Activated CD8-positive, alpha-beta memory T cell treated with anti-CD3 and anti-CD28 coated beads, Interleukin-2, amount 10 ng/mL, durations not matched to agents 7 days and 5 days (primary cell): ENCODE measurements at regions not wholly inside any gene's neighbourhood (a gene's known extent, or its start where the extent isn't known, plus 50 kb on each side); places are given as distances from the start of the nearest gene placed in this dataset.

Experiments
- ATAC-seq: fragments of 150-1000 bp; cut with Tn5 transposase; one replicate; pipeline ENCODE4 v1.10.0; 2021; ENCODE audit warnings: moderate library complexity
- CTCF ChIA-PET: fragments of 350-600 bp; sonication (Branson Sonifier 250); formaldehyde crosslinking; loops from one replicate; lab custom pipeline; 2021; ENCODE audit warnings: antibody characterized with exemption; lab: Charles Lee
- DNase-seq: peaks from one replicate; pipeline ENCODE4 v3.0.0-alpha.2; 2020
- H3K27ac Mint-ChIP-seq: one replicate; pipeline ENCODE4 v1.8.0; 2021; ENCODE audit warnings: mild to moderate bottlenecking, mixed read lengths
- H3K27me3 Mint-ChIP-seq: one replicate; pipeline ENCODE4 v1.8.0; 2021; ENCODE audit warnings: mixed read lengths
- H3K36me3 Mint-ChIP-seq: one replicate; pipeline ENCODE4 v1.8.0; 2021; ENCODE audit warnings: mild to moderate bottlenecking, mixed read lengths
- H3K4me1 Mint-ChIP-seq: one replicate; pipeline ENCODE4 v1.8.0; 2021; ENCODE audit warnings: mixed read lengths
- H3K4me3 Mint-ChIP-seq: one replicate; pipeline ENCODE4 v1.8.0; 2021; ENCODE audit warnings: mild to moderate bottlenecking, moderate library complexity, mixed read lengths
- H3K9me3 Mint-ChIP-seq: one replicate; pipeline ENCODE4 v1.8.0; 2022; ENCODE audit warnings: low read depth, mixed read lengths

GRCh38 chr6:165984729-165985275, 182.8 kb downstream of the TBXT start:
- Mint-ChIP-seq H3K36me3 (no peaks in the 10 kb centered on the region), H3K27me3 (peaks cover 66% of the 10 kb centered on the region)
- CTCF ChIA-PET, result interaction anchor here (1.4 kb wide), 1 partner anchor 121 kb away, joined by 4 read pairs; no protein-coding TSS in a partner anchor

GRCh38 chr6:165983112-165984072, 184.3 kb downstream of the TBXT start:
- peaks cover 54% of the 10 kb centered on the region for H3K27me3 Mint-ChIP-seq
- CTCF ChIA-PET, result interaction anchor here (1.4 kb wide), 1 partner anchor 123 kb away, joined by 4 read pairs; no protein-coding TSS in a partner anchor
- H3K4me3 Mint-ChIP-seq, result no peak overlapping the region
- H3K36me3 Mint-ChIP-seq, result no peaks in the 10 kb centered on the region
- peaks cover 3% of the 10 kb centered on the region for H3K4me1 Mint-ChIP-seq
- ATAC-seq (no peak), DNase-seq (no peak)
- H3K27ac Mint-ChIP-seq, result no peak overlapping the region
- no peaks in the 10 kb centered on the region for H3K9me3 Mint-ChIP-seq

More at GRCh38 chr6:165984729-165985275, 182.8 kb downstream of the TBXT start:
- H3K9me3 Mint-ChIP-seq, result no peaks in the 10 kb centered on the region
- ATAC-seq, result no peak
- no peak for DNase-seq
- no peak overlapping the region for H3K4me3 Mint-ChIP-seq
- H3K27ac Mint-ChIP-seq, result no peak overlapping the region
- peaks cover 3% of the 10 kb centered on the region for H3K4me1 Mint-ChIP-seq

DNA sequence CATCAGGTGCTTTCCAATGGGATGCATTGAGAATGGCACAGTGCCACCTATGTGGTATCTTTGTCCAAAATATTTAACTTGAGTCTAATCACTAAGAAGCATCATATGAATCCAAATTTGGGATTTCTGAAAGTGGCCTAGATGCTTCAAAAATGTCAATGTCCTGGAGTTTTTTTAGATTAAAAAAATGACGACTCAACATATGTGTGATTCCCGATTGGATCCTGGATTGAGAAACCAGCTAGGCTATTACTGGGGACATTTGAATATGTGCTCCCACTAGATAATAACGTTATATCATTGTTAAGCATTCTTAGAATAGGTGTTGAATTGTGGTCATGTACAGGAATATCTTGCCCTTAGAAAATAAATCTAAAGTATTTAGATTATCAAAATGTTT, 189.2 kb downstream of the TBXT start:
- no peak overlapping the region for H3K4me3 Mint-ChIP-seq
- CTCF ChIA-PET, result no interaction called here
- no peaks in the 10 kb centered on the region for H3K36me3 Mint-ChIP-seq
- H3K9me3 Mint-ChIP-seq, result no peaks in the 10 kb centered on the region
- peaks cover 19% of the 10 kb centered on the region for H3K27me3 Mint-ChIP-seq
- H3K27ac Mint-ChIP-seq, result no peak overlapping the region
- DNase-seq (no peak), ATAC-seq (no peak)
- no peaks in the 10 kb centered on the region for H3K4me1 Mint-ChIP-seq

DNA sequence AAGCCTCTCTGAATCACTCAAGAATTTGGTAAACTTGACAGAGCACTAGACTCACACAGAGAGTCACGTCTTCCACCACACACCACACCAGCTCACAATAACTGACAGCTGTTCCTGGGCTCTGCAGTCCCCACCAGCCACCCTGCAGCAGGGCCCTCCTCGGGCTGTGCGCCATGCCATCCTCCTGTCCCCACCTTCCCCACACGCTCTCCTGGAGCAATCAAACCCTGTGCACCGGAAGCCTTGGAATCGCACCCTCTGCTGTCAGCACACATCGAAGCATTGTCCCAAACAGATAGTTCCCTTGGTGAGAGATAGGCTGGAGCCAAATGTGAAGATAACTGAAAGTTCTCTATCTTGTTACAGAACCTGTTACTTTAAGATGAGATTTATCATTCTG, 191.0 kb downstream of the TBXT start:
- Mint-ChIP-seq H3K36me3 (no peaks in the 10 kb centered on the region), H3K9me3 (no peaks in the 10 kb centered on the region), H3K27ac (no peak overlapping the region), H3K27me3 (peaks cover 12% of the 10 kb centered on the region), H3K4me3 (no peak overlapping the region), H3K4me1 (no peaks in the 10 kb centered on the region)
- ATAC-seq, result no peak
- no peak for DNase-seq
- CTCF ChIA-PET, result no interaction called here

DNA sequence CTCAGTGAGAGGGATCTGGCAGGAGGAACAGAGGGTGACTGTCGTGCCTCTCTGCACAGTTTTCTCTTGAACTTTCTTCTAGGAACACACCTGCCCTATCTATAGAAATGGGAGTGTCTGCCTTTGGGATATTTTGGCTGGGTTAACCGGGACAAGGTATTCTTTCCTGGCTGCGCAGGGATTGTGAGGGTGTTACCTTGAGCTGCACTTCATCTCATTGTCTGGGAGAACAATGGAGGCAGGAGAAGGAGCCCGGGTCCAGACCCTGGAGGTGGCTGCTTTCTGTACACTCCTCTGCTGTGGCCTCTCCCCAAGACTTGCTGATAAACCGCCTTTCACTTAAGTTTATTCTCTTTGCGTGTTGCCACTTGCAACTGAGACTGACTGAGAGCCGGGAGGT, 192.8 kb downstream of the TBXT start:
- H3K27ac Mint-ChIP-seq, result no peak overlapping the region
- H3K4me3 Mint-ChIP-seq, result no peak overlapping the region
- no peaks in the 10 kb centered on the region for H3K4me1 Mint-ChIP-seq
- no peaks in the 10 kb centered on the region for H3K27me3 Mint-ChIP-seq
- no peaks in the 10 kb centered on the region for H3K36me3 Mint-ChIP-seq
- no peak for DNase-seq
- H3K9me3 Mint-ChIP-seq, result no peaks in the 10 kb centered on the region
- ATAC-seq, result no peak
- CTCF ChIA-PET, result no interaction called here

DNA sequence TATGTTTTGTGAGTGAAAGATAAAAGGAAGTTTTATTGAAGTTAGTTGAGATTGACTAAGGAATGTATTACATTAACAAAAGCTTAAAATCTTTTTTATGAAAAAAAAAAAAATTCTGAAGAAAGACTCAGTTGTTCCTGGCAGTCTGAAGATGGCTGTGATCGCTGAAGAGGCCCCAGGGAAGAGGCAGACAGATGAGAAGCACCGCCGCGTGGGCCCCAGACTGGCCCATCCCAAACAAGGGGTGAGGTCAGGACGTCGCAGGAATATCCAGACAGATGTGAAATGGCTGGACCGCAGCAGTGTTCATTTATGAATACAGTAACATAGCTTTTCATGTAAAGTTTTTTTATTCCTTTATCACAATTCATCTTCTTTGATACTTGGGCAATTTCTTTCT, 194.2 kb downstream of the TBXT start:
- no peaks in the 10 kb centered on the region for H3K4me1 Mint-ChIP-seq
- H3K9me3 Mint-ChIP-seq, result no peaks in the 10 kb centered on the region
- ATAC-seq (no peak), DNase-seq (no peak)
- H3K27me3 Mint-ChIP-seq, result peaks cover 4% of the 10 kb centered on the region
- CTCF ChIA-PET, result no interaction called here
- H3K4me3 Mint-ChIP-seq, result no peak overlapping the region
- H3K36me3 Mint-ChIP-seq, result no peaks in the 10 kb centered on the region
- H3K27ac Mint-ChIP-seq, result no peak overlapping the region

DNA sequence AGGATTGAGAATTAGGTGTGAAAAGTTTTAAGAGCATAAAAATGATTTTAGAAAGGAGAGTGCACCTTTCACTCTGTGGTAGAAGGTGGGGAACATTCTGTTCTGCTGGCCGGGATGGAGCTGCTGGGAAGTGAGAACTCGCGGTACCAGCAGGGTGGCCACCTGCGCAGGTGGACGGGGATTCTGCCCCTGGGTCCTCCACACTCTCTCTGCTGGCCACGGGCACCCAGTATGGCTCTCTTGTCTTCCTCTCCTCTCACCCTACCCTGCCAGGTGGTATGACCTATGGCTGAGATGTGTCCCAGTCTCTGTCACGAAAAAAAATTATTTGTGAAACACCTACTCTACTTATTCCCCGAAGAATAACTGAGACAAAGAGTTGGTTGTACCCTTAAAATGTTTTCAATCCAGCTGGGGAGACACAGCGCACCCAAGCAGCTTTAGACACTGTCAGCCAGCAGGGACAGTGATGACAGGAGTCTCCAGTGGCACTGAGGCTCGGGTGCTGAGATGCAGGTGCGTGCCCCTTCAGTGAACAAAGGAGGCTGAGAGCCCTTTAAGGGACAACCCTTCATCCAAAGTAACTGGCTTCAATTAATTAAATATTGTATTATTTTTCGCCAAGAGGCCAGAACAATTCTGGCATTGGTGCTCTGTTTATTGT, 195.4 kb downstream of the TBXT start:
- Mint-ChIP-seq H3K27me3 (peaks cover 4% of the 10 kb centered on the region), H3K9me3 (no peaks in the 10 kb centered on the region), H3K4me3 (no peak overlapping the region), H3K36me3 (no peaks in the 10 kb centered on the region), H3K27ac (no peak overlapping the region), H3K4me1 (no peaks in the 10 kb centered on the region)
- DNase-seq (no peak), ATAC-seq (no peak)
- CTCF ChIA-PET, result no interaction called here

DNA sequence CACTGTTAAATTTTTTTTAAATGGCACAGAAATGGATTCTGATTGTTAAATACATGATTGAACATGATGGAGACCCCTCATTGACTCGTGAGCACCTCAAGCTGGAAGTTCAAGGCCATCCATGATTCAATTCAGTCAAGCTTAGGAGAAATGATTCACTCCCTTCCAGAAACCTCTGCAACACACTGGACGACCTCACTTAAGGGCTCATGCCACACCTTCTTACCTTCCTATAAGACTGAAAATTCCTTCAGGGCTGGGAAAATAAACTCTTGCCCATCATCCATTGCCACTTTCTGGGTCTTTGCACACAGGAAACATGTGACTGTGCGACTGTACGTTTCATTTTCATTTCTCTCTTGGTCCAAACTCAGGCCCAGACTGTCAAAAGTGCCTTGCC, 196.4 kb downstream of the TBXT start:
- Mint-ChIP-seq H3K27ac (no peak overlapping the region), H3K4me1 (no peaks in the 10 kb centered on the region), H3K9me3 (no peaks in the 10 kb centered on the region), H3K27me3 (peaks cover 4% of the 10 kb centered on the region), H3K36me3 (no peaks in the 10 kb centered on the region), H3K4me3 (no peak overlapping the region)
- ATAC-seq, result no peak
- DNase-seq, result no peak
- CTCF ChIA-PET, result no interaction called here

- no peak overlapping the region for H3K27ac Mint-ChIP-seq
- CTCF ChIA-PET, result no interaction called here
- H3K9me3 Mint-ChIP-seq, result no peaks in the 10 kb centered on the region
- H3K27me3 Mint-ChIP-seq, result peaks cover 4% of the 10 kb centered on the region
- ATAC-seq, result no peak
- no peaks in the 10 kb centered on the region for H3K4me1 Mint-ChIP-seq
- no peak overlapping the region for H3K4me3 Mint-ChIP-seq
- no peak for DNase-seq
- H3K36me3 Mint-ChIP-seq, result no peaks in the 10 kb centered on the region
These were observed 197.7 kb downstream of the TBXT start for GRCh38 chr6:165970001-165970400.

DNA sequence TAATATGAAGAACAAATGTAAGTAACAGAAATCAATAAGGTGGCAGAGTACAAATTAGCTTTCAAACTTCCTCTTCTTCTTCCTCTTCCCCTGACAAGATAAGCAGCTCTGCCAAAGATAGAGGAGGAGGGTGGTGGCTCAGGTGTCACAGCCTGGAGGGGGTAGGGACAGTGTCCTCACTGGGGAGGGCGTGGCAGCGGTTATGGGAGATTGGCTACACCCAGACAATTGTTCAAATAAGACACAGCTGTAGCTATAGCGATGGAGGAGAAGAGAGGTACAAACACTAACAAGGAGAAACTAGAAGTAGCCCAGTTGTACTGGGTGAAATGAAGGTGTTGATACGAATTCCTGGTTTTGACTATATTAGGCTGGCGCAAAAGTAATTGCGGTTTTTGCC, 198.5 kb downstream of the TBXT start:
- DNase-seq, result no peak
- CTCF ChIA-PET, result no interaction called here
- no peak overlapping the region for H3K4me3 Mint-ChIP-seq
- ATAC-seq, result no peak
- no peaks in the 10 kb centered on the region for H3K36me3 Mint-ChIP-seq
- H3K27ac Mint-ChIP-seq, result no peak overlapping the region
- peaks cover 4% of the 10 kb centered on the region for H3K27me3 Mint-ChIP-seq
- no peaks in the 10 kb centered on the region for H3K9me3 Mint-ChIP-seq
- H3K4me1 Mint-ChIP-seq, result no peaks in the 10 kb centered on the region

- Mint-ChIP-seq H3K36me3 (no peaks in the 10 kb centered on the region), H3K4me1 (no peaks in the 10 kb centered on the region), H3K4me3 (no peak overlapping the region), H3K27me3 (peaks cover 4% of the 10 kb centered on the region), H3K9me3 (no peaks in the 10 kb centered on the region), H3K27ac (no peak overlapping the region)
- ATAC-seq (no peak), DNase-seq (no peak)
- CTCF ChIA-PET, result no interaction called here
These were observed 199.2 kb downstream of the TBXT start for GRCh38 chr6:165968408-165968807.

DNA sequence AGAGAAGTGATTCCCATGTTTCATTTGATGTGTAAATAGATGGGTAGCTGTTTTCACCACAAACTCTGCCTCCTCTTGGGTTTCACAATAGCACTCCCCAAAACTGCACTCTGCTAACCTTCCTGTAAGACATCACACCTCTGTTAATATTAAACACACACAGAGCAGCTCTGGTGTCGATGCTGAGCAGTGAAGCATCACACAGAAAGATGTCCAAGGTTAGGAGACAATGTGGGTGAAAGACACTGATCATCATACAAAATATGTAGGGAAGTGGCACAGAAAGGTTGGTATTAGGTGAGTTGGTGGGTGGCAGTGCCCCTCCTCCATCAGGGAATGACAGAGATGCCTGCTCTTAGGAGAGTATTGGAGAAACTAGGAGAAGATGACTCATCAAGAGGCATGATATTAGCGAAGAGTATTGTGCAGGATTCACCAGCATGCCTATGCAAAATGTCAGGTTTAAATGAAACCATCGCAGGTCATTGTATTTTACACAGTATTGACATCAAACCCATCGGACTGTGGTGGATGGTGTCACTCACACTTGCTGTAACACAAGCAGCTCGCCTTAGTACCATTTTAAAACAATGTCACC, 199.7 kb downstream of the TBXT start:
- H3K4me1 Mint-ChIP-seq, result no peaks in the 10 kb centered on the region
- H3K27ac Mint-ChIP-seq, result no peak overlapping the region
- CTCF ChIA-PET, result no interaction called here
- no peak overlapping the region for H3K4me3 Mint-ChIP-seq
- ATAC-seq (no peak), DNase-seq (no peak)
- no peaks in the 10 kb centered on the region for H3K36me3 Mint-ChIP-seq
- no peaks in the 10 kb centered on the region for H3K9me3 Mint-ChIP-seq
- H3K27me3 Mint-ChIP-seq, result peaks cover 4% of the 10 kb centered on the region

DNA sequence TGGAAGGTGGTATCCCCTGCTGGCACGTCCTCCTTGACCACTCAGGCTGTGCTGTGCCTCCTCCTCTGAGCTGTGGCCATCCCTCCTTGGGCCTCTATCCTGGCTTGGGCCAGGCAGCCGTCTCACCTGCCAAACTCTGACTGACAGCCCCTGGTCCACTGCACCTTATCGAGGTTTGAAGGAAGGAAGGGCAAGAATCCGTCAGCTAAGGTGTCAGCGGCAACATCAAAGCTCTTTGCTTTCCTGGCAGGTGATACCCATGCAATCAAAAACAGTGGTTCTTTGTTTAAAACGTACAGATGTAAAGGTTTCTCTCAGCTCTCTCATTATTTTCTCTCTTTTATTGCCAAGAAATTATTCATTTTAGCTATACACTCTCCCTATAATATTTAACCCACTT, 203.9 kb downstream of the TBXT start:
- Mint-ChIP-seq H3K36me3 (no peaks in the 10 kb centered on the region), H3K4me1 (no peaks in the 10 kb centered on the region), H3K9me3 (no peaks in the 10 kb centered on the region), H3K4me3 (no peak overlapping the region), H3K27me3 (no peaks in the 10 kb centered on the region), H3K27ac (no peak overlapping the region)
- no peak for ATAC-seq
- no peak for DNase-seq
- CTCF ChIA-PET, result no interaction called here
